AML-193 (cell line): ENCODE measurements at regions not wholly inside any gene's neighbourhood (a gene's known extent, or its start where the extent isn't known, plus 50 kb on each side); places are given as distances from the start of the nearest gene placed in this dataset.
"Not testable (repeated sequence)": the region's sequence is repeated elsewhere in the genome, so short reads cannot be mapped to it uniquely, and the experiment has no call there.

Experiments used
- DNase-seq, 2 experiments: peaks; one replicate each; lab custom pipeline; 2025; lab: John Stamatoyannopoulos, UW

DNA sequence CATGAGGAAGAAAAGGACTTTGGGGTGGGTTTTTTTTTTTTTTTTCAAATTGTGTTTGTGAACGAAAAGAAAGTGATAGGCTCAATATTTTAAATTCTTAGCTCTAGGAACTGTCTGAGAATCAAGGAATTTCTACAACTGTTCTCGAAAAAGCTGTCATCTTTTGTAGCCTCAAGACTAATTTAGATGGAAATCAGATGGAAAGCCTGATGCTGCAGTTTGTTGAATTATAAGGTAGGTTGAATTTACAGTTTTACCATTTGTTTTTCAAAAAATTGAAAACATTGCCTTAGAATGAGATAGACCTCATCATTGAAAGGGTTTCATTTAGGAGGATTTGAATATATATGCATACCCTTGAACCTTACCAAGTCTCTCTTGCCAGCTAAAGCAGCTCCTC, 109.3 kb upstream of the TRHDE start:
- DNase-seq = no peak

DNA sequence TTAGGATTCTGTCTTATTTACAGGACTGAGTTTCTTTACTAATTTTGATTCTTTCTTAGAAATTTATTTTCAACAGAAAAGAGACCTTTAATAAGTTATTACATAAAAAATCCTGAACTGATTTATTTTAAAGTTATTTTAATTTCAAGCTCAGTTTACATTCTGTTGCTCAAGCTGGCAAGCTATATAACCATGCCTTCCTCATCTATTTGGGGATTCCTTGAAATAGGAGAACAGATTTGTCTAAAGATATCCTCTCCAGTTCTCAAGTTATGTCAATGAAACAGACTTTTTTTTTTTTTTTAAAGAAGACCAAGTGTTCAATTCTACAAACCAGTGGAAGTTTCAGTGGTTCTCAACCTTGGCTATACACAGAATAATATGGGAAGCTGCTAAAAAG, 103.3 kb upstream of the TRHDE start:
- DNase-seq = no peak

DNA sequence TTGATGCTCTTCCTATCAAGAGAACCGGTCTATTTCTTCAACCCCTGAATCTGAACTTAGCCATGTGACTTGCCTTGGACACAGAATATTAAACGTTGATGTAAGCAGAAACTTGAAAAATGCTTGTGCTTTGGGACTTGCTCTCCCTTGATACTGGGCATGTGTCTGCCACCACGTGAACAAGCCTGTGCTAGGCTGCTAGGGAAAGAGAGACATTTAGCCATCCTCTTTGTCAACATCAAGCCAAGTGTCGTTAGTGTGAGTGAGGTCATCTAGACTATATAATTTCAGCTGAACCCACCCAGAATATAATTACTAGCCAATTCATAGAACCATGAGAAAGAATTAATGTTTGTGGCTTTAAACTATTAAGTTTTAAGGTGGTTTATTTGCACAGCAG, 98.2 kb upstream of the TRHDE start:
- no peak for DNase-seq

DNA sequence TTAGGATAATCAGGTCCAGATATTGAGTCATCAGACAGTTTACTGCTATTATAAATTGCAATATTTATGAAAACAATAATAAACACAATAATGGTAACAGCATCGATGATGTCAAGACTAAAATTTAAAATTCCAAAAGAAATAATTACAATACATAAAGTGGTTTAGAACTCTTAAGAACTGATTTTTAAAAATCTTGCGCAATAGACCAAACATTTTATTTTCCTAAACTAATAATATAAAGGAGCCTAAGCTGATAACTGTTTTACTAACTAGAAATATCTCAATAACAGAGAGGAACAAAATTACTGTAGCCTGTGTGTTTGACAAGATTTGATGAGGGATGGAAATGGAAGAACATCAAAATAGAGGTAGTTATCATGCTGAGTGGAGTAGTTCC, 93.9 kb upstream of the TRHDE start:
- no peak for DNase-seq

- DNase-seq = no peak
Measured at GRCh38 chr12:72178871-72179270, 93.3 kb upstream of the TRHDE start.

GRCh38 chr12:72179841-72180240, 92.3 kb upstream of the TRHDE start:
- no peak for DNase-seq

DNA sequence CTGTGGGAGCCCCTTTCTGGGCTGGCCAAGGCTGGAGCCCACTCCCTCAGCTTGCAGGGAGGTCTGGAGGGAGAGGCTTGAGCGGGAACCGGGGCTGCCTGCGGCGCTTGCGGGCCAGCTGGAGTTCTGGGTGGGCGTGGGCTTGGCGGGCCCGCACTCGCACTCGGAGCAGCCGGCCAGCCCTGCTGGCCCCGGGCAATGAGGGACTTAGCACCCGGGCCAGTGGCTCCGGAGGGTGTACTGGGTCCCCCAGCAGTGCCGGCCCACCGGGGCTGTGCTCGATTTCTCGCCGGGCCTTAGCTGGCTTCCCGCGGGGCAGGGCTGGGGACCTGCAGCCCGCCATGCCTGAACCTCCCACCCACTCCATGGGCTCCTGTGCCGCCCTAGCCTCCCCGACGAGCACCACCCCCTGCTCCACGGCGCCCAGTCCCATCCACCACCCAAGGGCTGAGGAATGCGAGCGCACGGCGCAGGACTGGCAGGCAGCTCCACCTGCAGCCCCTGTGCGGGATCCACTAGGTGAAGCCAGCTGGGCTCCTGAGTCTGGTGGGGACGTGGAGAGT, 87.1 kb upstream of the TRHDE start:
- not testable (repeated sequence) for DNase-seq

GRCh38 chr12:72189266-72189665, 82.9 kb upstream of the TRHDE start:
- DNase-seq = no peak

DNA sequence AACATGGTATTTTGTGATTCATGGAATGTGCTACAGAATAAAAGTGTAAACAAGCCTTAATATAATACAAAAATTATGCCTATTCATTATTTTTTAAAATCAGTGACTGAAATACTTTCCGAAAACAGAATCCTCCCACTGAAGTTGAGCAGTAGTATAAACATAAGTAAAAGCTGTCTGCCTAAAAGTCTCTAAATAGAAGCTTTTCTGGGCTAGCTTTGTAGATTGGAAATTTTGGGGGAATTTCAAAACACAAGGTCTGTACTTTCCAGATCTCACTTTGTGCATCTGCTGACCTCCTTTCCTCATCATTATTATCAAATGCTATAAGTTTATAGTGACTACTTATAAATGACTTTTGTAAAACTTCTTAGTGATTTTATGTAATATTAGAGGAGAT, 80.4 kb upstream of the TRHDE start:
- DNase-seq = no peak

- no peak for DNase-seq
Measured at GRCh38 chr12:72197790-72198189, 74.4 kb upstream of the TRHDE start.

DNA sequence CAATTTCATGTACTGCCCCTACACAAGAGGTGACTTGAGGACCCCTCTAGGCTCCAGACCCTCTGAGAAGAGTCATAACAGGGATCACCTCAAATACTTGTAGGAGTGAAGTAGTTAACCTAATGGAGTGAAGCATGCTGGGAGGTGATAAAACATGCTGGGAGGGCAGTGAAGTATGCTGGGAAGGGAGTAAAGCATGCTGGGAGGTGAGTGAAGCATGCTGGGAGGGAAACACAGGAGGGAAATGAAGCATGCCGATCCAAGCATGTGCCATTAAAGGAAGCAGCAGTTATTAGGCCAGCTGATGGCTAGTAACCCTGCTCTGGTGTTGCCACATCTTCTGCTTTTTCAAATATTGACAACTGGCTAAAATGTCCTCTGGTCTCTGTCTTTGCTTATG, 70.7 kb upstream of the TRHDE start:
- DNase-seq = no peak

- no peak for DNase-seq
Measured at GRCh38 chr12:72203764-72204335, 68.3 kb upstream of the TRHDE start.

GRCh38 chr12:72207079-72207478, 65.1 kb upstream of the TRHDE start:
- no peak for DNase-seq

DNA sequence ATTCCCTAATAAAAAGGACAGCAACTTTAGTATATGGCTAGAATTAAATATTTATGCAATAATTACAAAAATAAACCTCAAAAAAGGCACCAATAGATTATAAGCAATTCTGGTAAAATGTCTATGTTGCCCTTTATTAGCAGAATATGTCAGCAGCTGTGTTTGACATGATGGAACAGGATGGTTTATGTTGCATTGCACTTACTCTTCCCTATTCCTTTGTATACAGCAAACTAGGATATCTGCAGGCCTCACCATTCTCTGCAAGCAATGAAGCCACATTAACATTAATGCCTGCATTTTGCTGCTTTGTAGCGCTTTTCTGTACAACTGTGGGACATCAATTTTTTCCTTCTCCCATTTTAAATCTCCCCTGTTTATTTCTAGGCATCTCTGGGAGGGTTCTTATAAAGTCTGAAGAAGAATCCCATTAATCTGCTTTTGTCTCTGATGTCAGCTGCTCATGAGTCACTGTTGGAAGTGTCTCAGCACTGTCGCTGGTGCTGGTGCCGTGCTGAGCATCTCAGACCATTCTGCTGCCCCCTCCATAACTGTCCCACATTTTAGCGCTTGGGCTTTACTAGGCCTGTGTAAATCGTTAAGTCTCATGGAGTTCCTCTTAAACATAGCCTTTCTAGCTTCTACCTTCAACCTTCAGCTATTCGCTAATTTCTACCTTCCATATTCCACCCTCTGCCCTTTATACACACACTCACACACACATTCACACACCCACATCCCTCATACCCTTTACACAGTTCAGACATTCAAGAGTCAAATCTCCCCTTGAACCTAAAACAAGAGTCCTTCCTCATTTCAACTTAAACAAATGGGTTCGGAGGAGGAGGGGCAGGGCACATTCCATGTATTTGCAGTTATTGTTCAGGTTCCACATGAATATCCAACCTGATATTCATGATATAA, 64.4 kb upstream of the TRHDE start:
- no peak for DNase-seq

- no peak for DNase-seq
Measured at GRCh38 chr12:72209086-72209485, 63.1 kb upstream of the TRHDE start.

DNA sequence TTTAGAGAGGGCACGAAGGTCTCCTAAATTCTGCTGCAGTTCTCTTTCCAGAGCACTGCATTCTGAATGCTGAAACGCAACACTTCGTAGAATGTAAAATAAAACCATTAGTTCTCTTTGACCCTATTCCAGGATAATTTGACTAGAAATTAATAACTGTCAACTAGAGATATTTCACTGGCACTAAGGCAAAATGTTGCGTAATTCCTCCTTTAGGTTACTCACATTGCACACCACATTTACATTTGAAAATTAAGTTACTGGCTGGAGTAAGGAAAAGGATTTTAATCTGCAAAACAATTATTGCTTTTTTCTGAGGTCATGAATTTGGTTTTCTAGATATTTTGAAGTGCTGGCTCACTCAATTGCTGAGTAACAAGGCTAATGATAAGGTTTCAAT, 58.0 kb upstream of the TRHDE start:
- no peak for DNase-seq

DNA sequence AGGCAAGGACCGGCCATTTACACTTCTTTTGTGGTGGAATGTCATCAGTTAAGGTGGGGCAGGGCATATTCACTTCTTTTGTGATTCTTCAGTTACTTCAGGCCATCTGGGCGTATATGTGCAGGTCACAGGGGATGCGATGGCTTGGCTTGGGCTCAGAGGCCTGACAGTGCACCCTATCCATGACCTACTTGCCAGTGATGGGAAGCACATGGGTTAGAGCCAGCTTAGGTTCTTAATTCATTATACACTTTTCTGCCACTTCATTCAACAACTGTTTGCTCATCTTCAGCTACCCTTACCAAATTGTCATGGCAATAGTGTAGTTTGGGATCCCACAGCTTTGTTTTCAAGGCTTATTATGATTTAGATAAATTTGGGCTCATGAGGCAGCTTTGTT, 56.9 kb upstream of the TRHDE start:
- DNase-seq = not testable (repeated sequence)

DNA sequence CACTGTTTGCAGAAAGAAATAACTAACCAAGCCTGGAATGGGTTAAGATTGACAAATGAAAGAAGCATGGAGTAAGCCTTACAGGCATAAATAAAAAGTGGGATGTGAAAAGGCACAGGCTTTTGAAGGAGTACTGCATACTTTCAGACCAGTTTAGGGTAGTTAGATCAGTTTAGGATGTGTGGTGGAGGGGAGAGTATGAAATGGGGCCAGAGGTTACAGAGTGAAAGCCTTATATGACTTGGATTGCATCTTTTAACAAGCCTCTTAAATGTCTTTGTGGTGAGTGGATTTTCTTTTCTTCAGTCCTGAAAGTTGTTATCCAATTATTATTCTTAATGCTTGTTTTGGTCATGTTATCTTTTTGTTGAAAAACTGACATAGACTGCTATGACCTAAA, 52.2 kb upstream of the TRHDE start:
- no peak for DNase-seq
